GM19452 (cell line): ENCODE measurements at regions not wholly inside any gene's neighbourhood (a gene's known extent, or its start where the extent isn't known, plus 50 kb on each side); places are given as distances from the start of the nearest gene placed in this dataset.
"Not testable (repeated sequence)": the region's sequence is repeated elsewhere in the genome, so short reads cannot be mapped to it uniquely, and the experiment has no call there.

ENCODE experiments used
- ATAC-seq: cut with Tn5 transposase; IDR thresholded peaks from one replicate; pipeline ENCODE4 v1.9.1; 2021; ENCODE audit not compliant: unreplicated experiment

GRCh38 chr18:73153271-73153670 is 285.5 kb upstream of the NETO1 start:
- no peak for ATAC-seq

GRCh38 chr18:73151086-73151485 is 283.3 kb upstream of the NETO1 start:
- no peak for ATAC-seq

- no peak for ATAC-seq
Measured at GRCh38 chr18:73150199-73150598, 282.4 kb upstream of the NETO1 start.

GRCh38 chr18:73147590-73147989 is 279.8 kb upstream of the NETO1 start:
- ATAC-seq, result no peak

- no peak for ATAC-seq
Measured at GRCh38 chr18:73144030-73144429, 276.2 kb upstream of the NETO1 start.

GRCh38 chr18:73136134-73136533 is 268.3 kb upstream of the NETO1 start:
- ATAC-seq, result no peak

- ATAC-seq, result no peak
Measured at GRCh38 chr18:73124175-73124574, 256.4 kb upstream of the NETO1 start.

GRCh38 chr18:73121207-73121606 is 253.4 kb upstream of the NETO1 start:
- ATAC-seq, result no peak

- ATAC-seq, result no peak
Measured at GRCh38 chr18:73120626-73121025, 252.8 kb upstream of the NETO1 start.

- ATAC-seq, result no peak
Measured at GRCh38 chr18:73119574-73119973, 251.8 kb upstream of the NETO1 start.

- no peak for ATAC-seq
Measured at GRCh38 chr18:73118121-73118816, 250.5 kb upstream of the NETO1 start.

GRCh38 chr18:73110307-73110706 is 242.5 kb upstream of the NETO1 start:
- ATAC-seq, result no peak

GRCh38 chr18:73101977-73102376 is 234.2 kb upstream of the NETO1 start:
- no peak for ATAC-seq

GRCh38 chr18:73101491-73101890 is 233.7 kb upstream of the NETO1 start:
- not testable (repeated sequence) for ATAC-seq

- no peak for ATAC-seq
Measured at GRCh38 chr18:73099759-73100158, 232.0 kb upstream of the NETO1 start.

- ATAC-seq, result no peak
Measured at GRCh38 chr18:73093687-73094250, 226.0 kb upstream of the NETO1 start.

GRCh38 chr18:73088445-73088844 is 220.7 kb upstream of the NETO1 start:
- ATAC-seq, result no peak

GRCh38 chr18:73087282-73087977 is 219.6 kb upstream of the NETO1 start:
- no peak for ATAC-seq

- ATAC-seq, result no peak
Measured at GRCh38 chr18:73079920-73080319, 212.1 kb upstream of the NETO1 start.

GRCh38 chr18:73060666-73061288 is 193.0 kb upstream of the NETO1 start:
- no peak for ATAC-seq

GRCh38 chr18:73059280-73059679 is 191.5 kb upstream of the NETO1 start:
- no peak for ATAC-seq

GRCh38 chr18:73047688-73048087 is 179.9 kb upstream of the NETO1 start:
- no peak for ATAC-seq
